ENCODE measurements at regions not wholly inside any gene's neighbourhood (a gene's known extent, or its start where the extent isn't known, plus 50 kb on each side); places are given as distances from the start of the nearest gene placed in this dataset.

- no peak for DNase-seq (ENCODE audit: extremely low spot score)
- POLR2A ChIA-PET: no interaction called here
- CTCF ChIA-PET: no interaction called here
- TF ChIP-seq NFRKB (IDR thresholded peaks at IDR 0.05): no peak
- no peak for TF ChIP-seq SP1 (IDR thresholded peaks at IDR 0.05)
- no peak for TF ChIP-seq PKNOX1 (IDR thresholded peaks at IDR 0.05)
- TF ChIP-seq L3MBTL2 (conservative IDR thresholded peaks at IDR 0.05): no peak
- TF ChIP-seq ARNT (IDR thresholded peaks at IDR 0.05): no peak
- no peak for TF ChIP-seq BHLHE40 (IDR thresholded peaks at IDR 0.05; ENCODE audit: borderline replicate concordance)
- TF ChIP-seq TARDBP (IDR thresholded peaks at IDR 0.05): no peak
- no peak for TF ChIP-seq FOXM1 (IDR thresholded peaks at IDR 0.05; ENCODE audit: borderline replicate concordance)
- TF ChIP-seq FOXA1 (IDR thresholded peaks at IDR 0.05): no peak
- TF ChIP-seq ZNF384 (IDR thresholded peaks at IDR 0.05): no peak
- no peak for TF ChIP-seq CTBP1 (IDR thresholded peaks at IDR 0.05; ENCODE audit: borderline replicate concordance)
- TF ChIP-seq SUZ12 (IDR thresholded peaks at IDR 0.05): no peak
- no peak for TF ChIP-seq LEF1 (IDR thresholded peaks at IDR 0.05; ENCODE audit: borderline replicate concordance)
- no peak for TF ChIP-seq ELF4 (IDR thresholded peaks at IDR 0.05)
- no peak for TF ChIP-seq FOXK2 (IDR thresholded peaks at IDR 0.05)
- TF ChIP-seq HDGF (IDR thresholded peaks at IDR 0.05; ENCODE audit: borderline replicate concordance): no peak
Observed at GRCh38 chr7:46147871-46148270, 226.8 kb upstream of the IGFBP3 start.

GRCh38 chr7:46146454-46147255 lies 225.6 kb upstream of the IGFBP3 start:
- DNase-seq (ENCODE audit: extremely low spot score): no peak
- POLR2A ChIA-PET: no interaction called here
- TF ChIP-seq CTBP1 (IDR thresholded peaks at IDR 0.05; ENCODE audit: borderline replicate concordance) (no peak), ZNF384 (IDR thresholded peaks at IDR 0.05) (no peak), SUZ12 (IDR thresholded peaks at IDR 0.05) (no peak), BHLHE40 (IDR thresholded peaks at IDR 0.05; ENCODE audit: borderline replicate concordance) (no peak), ARNT (IDR thresholded peaks at IDR 0.05) (no peak), L3MBTL2 (conservative IDR thresholded peaks at IDR 0.05) (no peak), FOXM1 (IDR thresholded peaks at IDR 0.05; ENCODE audit: borderline replicate concordance) (no peak), TARDBP (IDR thresholded peaks at IDR 0.05) (no peak), FOXK2 (IDR thresholded peaks at IDR 0.05) (no peak), LEF1 (IDR thresholded peaks at IDR 0.05; ENCODE audit: borderline replicate concordance) (no peak), SP1 (IDR thresholded peaks at IDR 0.05) (no peak), NFRKB (IDR thresholded peaks at IDR 0.05) (no peak), FOXA1 (IDR thresholded peaks at IDR 0.05) (no peak), PKNOX1 (IDR thresholded peaks at IDR 0.05) (no peak), HDGF (IDR thresholded peaks at IDR 0.05; ENCODE audit: borderline replicate concordance) (no peak), ELF4 (IDR thresholded peaks at IDR 0.05) (no peak)
- CTCF ChIA-PET: no interaction called here

- CTCF ChIA-PET: no interaction called here
- TF ChIP-seq HDGF (IDR thresholded peaks at IDR 0.05; ENCODE audit: borderline replicate concordance): no peak
- TF ChIP-seq FOXM1 (IDR thresholded peaks at IDR 0.05; ENCODE audit: borderline replicate concordance): no peak
- TF ChIP-seq ZNF384 (IDR thresholded peaks at IDR 0.05): no peak
- TF ChIP-seq LEF1 (IDR thresholded peaks at IDR 0.05; ENCODE audit: borderline replicate concordance): no peak
- TF ChIP-seq SP1 (IDR thresholded peaks at IDR 0.05): no peak
- TF ChIP-seq ELF4 (IDR thresholded peaks at IDR 0.05): no peak
- no peak for TF ChIP-seq CTBP1 (IDR thresholded peaks at IDR 0.05; ENCODE audit: borderline replicate concordance)
- no peak for TF ChIP-seq NFRKB (IDR thresholded peaks at IDR 0.05)
- TF ChIP-seq FOXK2 (IDR thresholded peaks at IDR 0.05): no peak
- no peak for TF ChIP-seq L3MBTL2 (conservative IDR thresholded peaks at IDR 0.05)
- TF ChIP-seq BHLHE40 (IDR thresholded peaks at IDR 0.05; ENCODE audit: borderline replicate concordance): no peak
- no peak for TF ChIP-seq FOXA1 (IDR thresholded peaks at IDR 0.05)
- no peak for TF ChIP-seq ARNT (IDR thresholded peaks at IDR 0.05)
- POLR2A ChIA-PET: no interaction called here
- no peak for DNase-seq (ENCODE audit: extremely low spot score)
Observed at GRCh38 chr7:46145412-46145811, 224.3 kb upstream of the IGFBP3 start.

GRCh38 chr7:46143949-46144917 lies 223.2 kb upstream of the IGFBP3 start:
- ChIA-PET CTCF (no interaction called here), POLR2A (no interaction called here)
- DNase-seq (ENCODE audit: extremely low spot score): no peak
- TF ChIP-seq SUZ12 (IDR thresholded peaks at IDR 0.05) (no peak), FOXK2 (IDR thresholded peaks at IDR 0.05) (no peak), NFRKB (IDR thresholded peaks at IDR 0.05) (no peak), BHLHE40 (IDR thresholded peaks at IDR 0.05; ENCODE audit: borderline replicate concordance) (no peak), ZNF384 (IDR thresholded peaks at IDR 0.05) (no peak), PKNOX1 (IDR thresholded peaks at IDR 0.05) (no peak), FOXA1 (IDR thresholded peaks at IDR 0.05) (no peak), HDGF (IDR thresholded peaks at IDR 0.05; ENCODE audit: borderline replicate concordance) (no peak), ARNT (IDR thresholded peaks at IDR 0.05) (no peak), FOXM1 (IDR thresholded peaks at IDR 0.05; ENCODE audit: borderline replicate concordance) (no peak), ELF4 (IDR thresholded peaks at IDR 0.05) (no peak), TARDBP (IDR thresholded peaks at IDR 0.05) (no peak), L3MBTL2 (conservative IDR thresholded peaks at IDR 0.05) (no peak), CTBP1 (IDR thresholded peaks at IDR 0.05; ENCODE audit: borderline replicate concordance) (no peak), SP1 (IDR thresholded peaks at IDR 0.05) (no peak)

- CTCF ChIA-PET: no interaction called here
- no peak for TF ChIP-seq PKNOX1 (IDR thresholded peaks at IDR 0.05)
- DNase-seq (ENCODE audit: extremely low spot score): no peak
- POLR2A ChIA-PET: no interaction called here
Observed at GRCh38 chr7:46143421-46143820, 222.3 kb upstream of the IGFBP3 start.

All from HEK293T (cell line).